Coronary artery (tissue), 2 donors: ENCODE measurements at regions not wholly inside any gene's neighbourhood (a gene's known extent, or its start where the extent isn't known, plus 50 kb on each side); places are given as distances from the start of the nearest gene placed in this dataset.
A peak's percentile ranks its signal among the peaks of the same experiment; 100 is the strongest.

Experiments
- DNase-seq: peaks from one replicate; pipeline ENCODE4 v3.0.0-alpha.2; 2017; ENCODE audit warnings: low spot score
- H3K27ac ChIP-seq, 2 donors: fragments of 200-600 bp; sonication (generic); one replicate each; pipeline ENCODE4 v1.5.1; 2016 to 2019
- H3K4me3 ChIP-seq: fragments of 200-600 bp; sonication (generic); 2 replicates; pipeline ENCODE4 v1.5.1; 2016; ENCODE audit warnings: mild to moderate bottlenecking, moderate library complexity
- TF ChIP-seq, protein P1 (sequence below): fragments of 200-600 bp; sonication (generic); IDR thresholded peaks from one replicate; pipeline ENCODE4 v1.5.1; 2019; ENCODE audit warnings: antibody characterized with exemption

DNA sequence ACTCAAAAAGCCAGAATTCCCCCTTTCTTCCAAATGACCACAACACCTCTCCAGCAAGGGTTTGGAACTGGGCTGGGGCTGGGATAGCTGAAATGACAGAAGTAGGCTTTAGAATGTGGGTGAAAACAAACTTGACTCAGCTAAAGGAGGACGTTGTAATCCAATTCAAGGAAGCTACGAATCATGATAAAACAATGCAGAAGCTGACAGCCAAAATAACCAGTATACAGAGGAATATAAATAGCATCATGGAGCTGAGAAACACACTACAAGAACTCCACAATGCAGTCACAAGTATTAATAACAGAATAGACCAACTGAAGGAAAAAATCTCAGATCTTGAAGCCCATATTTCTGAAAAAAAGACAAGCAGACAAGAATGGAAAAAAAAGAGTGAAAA lies 95.8 kb upstream of the TET2 start:
- DNase-seq = no peak
- TF ChIP-seq, protein P1, sequence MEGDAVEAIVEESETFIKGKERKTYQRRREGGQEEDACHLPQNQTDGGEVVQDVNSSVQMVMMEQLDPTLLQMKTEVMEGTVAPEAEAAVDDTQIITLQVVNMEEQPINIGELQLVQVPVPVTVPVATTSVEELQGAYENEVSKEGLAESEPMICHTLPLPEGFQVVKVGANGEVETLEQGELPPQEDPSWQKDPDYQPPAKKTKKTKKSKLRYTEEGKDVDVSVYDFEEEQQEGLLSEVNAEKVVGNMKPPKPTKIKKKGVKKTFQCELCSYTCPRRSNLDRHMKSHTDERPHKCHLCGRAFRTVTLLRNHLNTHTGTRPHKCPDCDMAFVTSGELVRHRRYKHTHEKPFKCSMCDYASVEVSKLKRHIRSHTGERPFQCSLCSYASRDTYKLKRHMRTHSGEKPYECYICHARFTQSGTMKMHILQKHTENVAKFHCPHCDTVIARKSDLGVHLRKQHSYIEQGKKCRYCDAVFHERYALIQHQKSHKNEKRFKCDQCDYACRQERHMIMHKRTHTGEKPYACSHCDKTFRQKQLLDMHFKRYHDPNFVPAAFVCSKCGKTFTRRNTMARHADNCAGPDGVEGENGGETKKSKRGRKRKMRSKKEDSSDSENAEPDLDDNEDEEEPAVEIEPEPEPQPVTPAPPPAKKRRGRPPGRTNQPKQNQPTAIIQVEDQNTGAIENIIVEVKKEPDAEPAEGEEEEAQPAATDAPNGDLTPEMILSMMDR = no peak
- H3K4me3 ChIP-seq = no peak overlapping the region
- H3K27ac ChIP-seq = no peak overlapping the region

DNA sequence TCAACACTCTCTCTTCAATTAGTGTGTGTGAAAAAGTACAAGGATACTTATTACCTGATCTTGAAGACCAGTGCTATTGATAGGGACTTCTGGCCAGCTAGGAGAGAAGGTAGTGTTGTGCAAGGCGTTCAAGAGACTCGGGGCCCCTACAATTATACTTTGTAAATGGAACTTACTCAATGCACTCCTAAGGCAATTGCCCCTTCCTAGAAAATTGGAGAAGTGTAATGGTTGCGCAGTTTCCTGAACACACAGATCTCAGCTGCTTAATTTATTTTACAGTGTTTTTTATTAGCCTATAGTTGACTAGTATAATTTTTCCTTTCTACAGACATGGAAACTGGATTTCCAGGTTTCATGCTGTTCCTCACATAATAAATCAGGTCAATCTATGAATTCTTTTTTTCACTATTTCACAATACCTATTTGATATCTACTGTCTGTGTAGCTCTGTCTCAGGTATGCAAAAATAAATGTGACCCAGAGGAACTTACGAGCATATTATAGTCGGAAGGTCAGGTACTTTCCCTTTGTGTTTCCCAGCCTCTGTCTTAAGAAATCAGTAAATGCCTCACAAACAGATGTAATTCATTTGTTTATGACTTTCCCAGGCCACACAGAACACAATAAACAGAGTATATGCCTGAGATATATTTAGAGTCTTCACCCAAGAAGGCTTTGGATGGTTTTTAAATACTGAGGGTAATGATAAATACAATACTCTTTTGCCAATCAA lies 89.1 kb upstream of the TET2 start:
- TF ChIP-seq, protein P1 = no peak
- no peak overlapping the region for H3K27ac ChIP-seq
- H3K4me3 ChIP-seq = no peak overlapping the region
- no peak for DNase-seq

DNA sequence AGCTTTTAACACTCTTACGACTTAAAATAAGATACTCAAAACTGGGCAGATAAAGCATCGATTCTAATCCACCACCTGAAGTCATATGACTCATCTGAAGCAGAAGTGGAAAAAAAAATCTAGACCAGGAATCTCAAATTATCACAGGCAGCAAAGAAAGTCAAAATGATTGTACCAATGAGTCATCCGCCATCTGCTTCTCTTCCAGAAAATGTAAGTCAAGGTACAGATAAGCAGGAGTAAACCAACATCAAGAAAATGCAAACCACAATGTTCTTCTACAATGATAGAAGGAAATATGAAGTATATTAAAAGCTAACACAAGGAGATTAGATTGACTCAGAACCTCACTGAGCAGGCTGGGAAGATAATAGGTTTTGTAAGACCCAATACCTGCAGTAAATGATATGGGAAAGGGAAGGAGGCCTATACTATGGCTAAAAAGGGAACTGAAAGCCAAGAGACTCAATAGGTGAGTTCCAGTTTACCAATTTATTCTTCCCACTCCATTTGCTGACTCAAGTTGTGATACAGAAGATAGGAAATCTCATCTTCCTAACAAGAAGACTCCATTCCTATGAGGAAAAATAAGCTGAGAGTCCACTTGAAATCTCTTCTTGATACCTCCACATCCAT lies 88.4 kb upstream of the TET2 start:
- H3K27ac ChIP-seq = no peak overlapping the region

DNA sequence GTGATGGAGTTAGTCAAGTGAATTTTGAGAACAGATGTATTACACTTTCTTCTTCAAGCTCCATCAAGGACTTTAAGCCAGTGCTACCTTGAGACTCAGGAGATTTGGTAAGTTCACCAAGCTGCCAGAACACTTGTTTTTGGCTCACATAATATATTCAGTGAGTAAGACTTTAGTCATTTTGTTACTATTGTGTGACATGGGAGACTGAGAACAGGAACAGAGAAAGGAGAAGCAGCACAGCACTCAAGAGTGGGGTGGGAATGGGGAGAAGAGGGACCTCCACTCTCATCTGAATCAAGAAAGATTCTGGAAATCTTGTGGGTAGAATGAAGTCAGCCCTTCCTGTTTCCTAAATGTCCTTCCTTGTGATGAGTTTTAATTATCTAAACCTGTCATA lies 87.3 kb upstream of the TET2 start:
- TF ChIP-seq, protein P1 = no peak
- no peak overlapping the region for H3K4me3 ChIP-seq
- DNase-seq = no peak
- H3K27ac ChIP-seq = no peak overlapping the region

More for the DNA sequence above, 88.4 kb upstream of the TET2 start:
- TF ChIP-seq, protein P1 = no peak
- no peak for DNase-seq
- H3K4me3 ChIP-seq = no peak overlapping the region

DNA sequence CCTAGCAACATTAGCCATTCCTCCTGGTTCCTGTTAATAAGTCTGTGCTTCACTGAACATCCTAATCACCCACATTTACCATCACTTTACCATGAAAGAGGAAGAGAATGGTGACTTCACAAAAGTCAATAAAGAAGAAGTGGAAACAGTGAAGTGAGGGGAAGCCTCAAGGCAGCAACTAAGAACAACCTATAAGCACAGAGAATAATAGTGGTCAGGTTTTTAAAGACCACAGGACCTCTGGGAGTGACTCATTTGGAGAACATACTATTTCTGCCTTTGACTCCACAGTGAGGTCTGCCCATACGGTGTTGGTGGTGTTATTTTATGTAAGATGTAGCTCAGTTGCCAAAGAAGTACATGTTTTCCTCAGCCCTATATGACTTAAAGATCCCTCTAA lies 86.0 kb upstream of the TET2 start:
- DNase-seq = no peak
- Histone ChIP-seq H3K4me3 (no peak overlapping the region), H3K27ac (peak overlapping the region in 1 of 2 donors; percentile 51)
- TF ChIP-seq, protein P1 = no peak

DNA sequence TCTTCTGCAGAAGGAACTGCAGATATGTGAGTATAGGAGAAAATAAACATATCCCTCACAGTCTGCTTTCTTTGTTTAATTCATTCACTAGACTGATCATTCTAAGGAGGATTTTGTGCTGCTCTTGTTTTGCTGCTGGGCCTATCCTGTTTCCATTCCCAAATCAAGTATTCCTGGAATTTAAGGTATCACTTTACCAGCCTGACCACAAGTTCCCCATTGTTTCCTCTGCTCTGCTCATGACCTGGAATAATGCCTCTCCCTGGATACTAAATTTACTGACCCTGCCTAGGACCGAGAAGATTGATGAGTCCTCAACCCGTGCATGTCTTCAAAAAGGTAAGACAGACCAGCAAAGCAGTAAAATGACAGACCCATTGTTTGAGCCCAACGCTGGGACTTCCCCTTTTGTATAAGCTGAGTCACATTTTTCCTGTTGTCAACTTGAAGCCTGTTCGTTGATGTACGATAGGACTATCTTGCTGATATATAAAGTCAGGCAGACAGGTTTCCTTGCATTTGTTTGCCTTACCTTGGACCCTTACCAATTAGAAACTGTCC lies 85.5 kb upstream of the TET2 start:
- TF ChIP-seq, protein P1 = no peak
- Histone ChIP-seq H3K4me3 (no peak overlapping the region), H3K27ac (peak overlapping the region in 1 of 2 donors; percentile 51)
- DNase-seq = no peak
